Endothelial cell of hepatic sinusoid (primary cell): ENCODE measurements at regions not wholly inside any gene's neighbourhood (a gene's known extent, or its start where the extent isn't known, plus 50 kb on each side); places are given as distances from the start of the nearest gene placed in this dataset.

Source experiments
- in situ Hi-C: cut with HindIII; loops from 2 replicates; pipeline ENCODE4 v1.10.0; 2017; ENCODE audit warnings: low sequenced_read_pairs

- in situ Hi-C loops: no loop called here
Measured at GRCh38 chr5:121783700-121784099, 68.0 kb upstream of the FTMT start.

GRCh38 chr5:121793791-121794190, 57.9 kb upstream of the FTMT start:
- in situ Hi-C loops: no loop called here

- in situ Hi-C loops: no loop called here
Measured at GRCh38 chr5:121795511-121795910, 56.2 kb upstream of the FTMT start.

GRCh38 chr5:121797681-121798518, 53.8 kb upstream of the FTMT start:
- in situ Hi-C loops: no loop called here
